GM23338 (cell line): ENCODE measurements at regions not wholly inside any gene's neighbourhood (a gene's known extent, or its start where the extent isn't known, plus 50 kb on each side); places are given as distances from the start of the nearest gene placed in this dataset.

ENCODE experiments used
- ATAC-seq: fragments of 200-7000 bp; cut with Tn5 transposase; 3 replicates; pipeline ENCODE4 v1.9.1; 2020
- DNase-seq: peaks from one replicate; pipeline ENCODE4 v3.0.0-alpha.2; 2015; ENCODE audit warnings: low spot score
- H2AFZ ChIP-seq: fragments of 200-600 bp; sonication (generic); 2 replicates; pipeline ENCODE4 v1.8.0; 2016; ENCODE audit warnings: antibody characterized with exemption, mild to moderate bottlenecking, moderate library complexity
- H3F3A ChIP-seq: fragments of 200-600 bp; sonication (generic); replicated peaks from 2 replicates; pipeline ENCODE4 v1.8.0; 2017; ENCODE audit warnings: antibody characterized with exemption, mixed run types, low read depth
- H3K27ac ChIP-seq: fragments of 200-600 bp; sonication (generic); 2 replicates; pipeline ENCODE4 v1.6.1; 2016; ENCODE audit warnings: low read depth
- H3K27me3 ChIP-seq: fragments of 200-600 bp; sonication (generic); 2 replicates; pipeline ENCODE4 v1.8.0; 2016; ENCODE audit warnings: mild to moderate bottlenecking, mixed run types, moderate library complexity; ENCODE audit not compliant: insufficient read depth
- H3K36me3 ChIP-seq: fragments of 200-600 bp; sonication (generic); 2 replicates; pipeline ENCODE4 v1.8.0; 2016; ENCODE audit warnings: mild to moderate bottlenecking; ENCODE audit not compliant: insufficient read depth
- H3K4me1 ChIP-seq: fragments of 200-600 bp; sonication (generic); 2 replicates; pipeline ENCODE4 v1.8.0; 2016; ENCODE audit warnings: mild to moderate bottlenecking, moderate library complexity; ENCODE audit not compliant: insufficient read depth
- H3K4me2 ChIP-seq: fragments of 200-600 bp; sonication (generic); 2 replicates; pipeline ENCODE4 v1.7.1; 2017; ENCODE audit warnings: mixed run types
- H3K4me3 ChIP-seq: fragments of 200-600 bp; sonication (generic); 2 replicates; pipeline ENCODE4 v1.6.1; 2016; ENCODE audit warnings: mixed run types
- H3K79me2 ChIP-seq: fragments of 200-600 bp; sonication (generic); replicated peaks from 2 replicates; pipeline ENCODE4 v1.8.0; 2017; ENCODE audit warnings: mild to moderate bottlenecking; ENCODE audit not compliant: insufficient read depth
- H3K9me2 ChIP-seq: fragments of 200-600 bp; sonication (generic); 2 replicates; pipeline ENCODE4 v1.8.0; 2017; ENCODE audit not compliant: insufficient read depth
- H4K20me1 ChIP-seq: fragments of 200-600 bp; sonication (generic); replicated peaks from 2 replicates; pipeline ENCODE4 v1.8.0; 2017; ENCODE audit warnings: mild to moderate bottlenecking; ENCODE audit not compliant: insufficient read depth
- H3K27ac Mint-ChIP-seq: 2 replicates; pipeline ENCODE4 v1.8.0; 2020; ENCODE audit warnings: inconsistent platforms, mild to moderate bottlenecking, moderate library complexity, mixed read lengths
- H3K27me3 Mint-ChIP-seq: 3 replicates; pipeline ENCODE4 v1.8.0; 2022; ENCODE audit warnings: low read depth, mild to moderate bottlenecking, moderate library complexity, mixed read lengths, inconsistent platforms; ENCODE audit not compliant: insufficient read depth, poor library complexity
- H3K36me3 Mint-ChIP-seq: 3 replicates; pipeline ENCODE4 v1.8.0; 2021; ENCODE audit warnings: low read depth, mild to moderate bottlenecking, inconsistent platforms, moderate library complexity, mixed read lengths
- H3K4me1 Mint-ChIP-seq: 3 replicates; pipeline ENCODE4 v1.8.0; 2020; ENCODE audit warnings: mild to moderate bottlenecking, inconsistent platforms, mixed read lengths
- H3K4me3 Mint-ChIP-seq: 3 replicates; pipeline ENCODE4 v1.8.0; 2021; ENCODE audit warnings: moderate library complexity, mild to moderate bottlenecking, inconsistent platforms, mixed read lengths
- H3K9me3 Mint-ChIP-seq: 3 replicates; pipeline ENCODE4 v1.8.0; 2020; ENCODE audit warnings: moderate library complexity, mild to moderate bottlenecking, inconsistent platforms, mixed read lengths
- CREB1 ChIP-seq: fragments of 250-450 bp; sonication (Bioruptor Pico); IDR thresholded peaks from 2 replicates; pipeline ENCODE4 v1.5.0; 2020; ENCODE audit warnings: low read depth, mild to moderate bottlenecking, moderate library complexity
- EZH2 ChIP-seq: fragments of 200-600 bp; sonication (generic); IDR thresholded peaks from one replicate; pipeline ENCODE4 v1.8.0; 2017; ENCODE audit warnings: antibody characterized with exemption, mild to moderate bottlenecking, low read depth; ENCODE audit not compliant: unreplicated experiment
- EZH2phosphoT487 ChIP-seq: fragments of 200-600 bp; sonication (generic); IDR thresholded peaks from one replicate; pipeline ENCODE4 v1.8.1; 2018; ENCODE audit warnings: antibody characterized with exemption; ENCODE audit not compliant: unreplicated experiment
- JUNB ChIP-seq: IDR thresholded peaks from one replicate; pipeline ENCODE4 v1.6.1; 2016; ENCODE audit warnings: antibody characterized with exemption; ENCODE audit not compliant: unreplicated experiment
- NANOG ChIP-seq: IDR thresholded peaks from 2 replicates; pipeline ENCODE4 v1.6.1; 2016; ENCODE audit warnings: antibody characterized with exemption, borderline replicate concordance
- POLR2AphosphoS5 ChIP-seq: IDR thresholded peaks from 2 replicates; pipeline ENCODE4 v1.6.1; 2016; ENCODE audit warnings: antibody characterized with exemption, low read depth
- STAT1 ChIP-seq: IDR thresholded peaks from one replicate; pipeline ENCODE4 v1.6.1; 2016; ENCODE audit warnings: antibody characterized with exemption; ENCODE audit not compliant: unreplicated experiment
- ZNF114 ChIP-seq: fragments of 250-450 bp; sonication (Bioruptor Pico); IDR thresholded peaks from 2 replicates; pipeline ENCODE4 v1.5.0; 2020; ENCODE audit warnings: mild to moderate bottlenecking, moderate library complexity
- ZNF331 ChIP-seq: fragments of 250-450 bp; sonication (Bioruptor Pico); IDR thresholded peaks from 2 replicates; pipeline ENCODE4 v1.5.0; 2020; ENCODE audit warnings: low read depth, mild to moderate bottlenecking, moderate library complexity
- TF ChIP-seq, protein P1 (sequence below): IDR thresholded peaks from 2 replicates; pipeline ENCODE4 v1.6.1; 2016; ENCODE audit warnings: antibody characterized with exemption
- TF ChIP-seq, protein P2 (sequence below), 2 experiments: fragments of 200-600 bp in 1 of 2; sonication (generic) in 1 of 2; conservative IDR thresholded peaks; 2 replicates each; pipeline versions ENCODE4 v1.5.1 to v1.6.1; 2016 to 2017; ENCODE audit warnings: antibody characterized with exemption in 2 of 2, low read depth in 2 of 2, mild to moderate bottlenecking in 2 of 2, moderate library complexity in 1 of 2
- TF ChIP-seq, protein P3 (sequence below): IDR thresholded peaks from one replicate; pipeline ENCODE4 v1.6.1; 2018; ENCODE audit warnings: antibody characterized with exemption; ENCODE audit not compliant: unreplicated experiment
- TF ChIP-seq, protein P4 (sequence below): fragments of 250-450 bp; sonication (Bioruptor Pico); IDR thresholded peaks from 2 replicates; pipeline ENCODE4 v1.5.0; 2020; ENCODE audit warnings: mild to moderate bottlenecking, moderate library complexity

DNA sequence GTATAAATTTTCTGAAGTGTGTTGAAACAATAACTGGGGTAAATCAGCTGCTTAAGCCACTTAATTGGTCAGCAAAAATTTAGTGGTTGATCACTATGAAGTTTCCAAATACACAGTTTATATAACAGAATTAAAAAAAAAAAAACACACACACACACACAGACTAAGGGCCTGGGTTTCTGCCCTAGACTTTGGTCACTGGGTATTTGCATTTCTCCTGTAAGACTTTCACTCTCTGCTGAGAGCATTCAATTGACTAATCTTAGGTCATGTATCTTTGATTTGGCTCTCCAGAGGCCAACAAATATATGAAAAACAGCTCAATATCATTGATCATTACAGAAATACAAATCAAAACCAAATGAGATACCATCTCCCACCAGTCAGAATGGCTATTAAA is 214.3 kb downstream of the KCNA4 start:
- H3K27me3 ChIP-seq = no peaks in the 10 kb centered on the region
- no peak overlapping the region for H3K4me3 ChIP-seq
- no peak overlapping the region for H3K27ac ChIP-seq
- Mint-ChIP-seq H3K27ac (no peak overlapping the region), H3K4me3 (no peak overlapping the region), H3K27me3 (peaks cover 1% of the 10 kb centered on the region), H3K36me3 (no peaks in the 10 kb centered on the region), H3K9me3 (peaks cover 4% of the 10 kb centered on the region; the same call in 1 of the 3 replicates), H3K4me1 (no peaks in the 10 kb centered on the region)
- ATAC-seq (no peak), DNase-seq (no peak)
- TF ChIP-seq ZNF114 (no peak), JUNB (no peak), POLR2AphosphoS5 (no peak), EZH2phosphoT487 (no peak), EZH2 (no peak), ZNF331 (CRISPR knock-in tag) (no peak), NANOG (no peak), STAT1 (no peak), CREB1 (CRISPR knock-in tag) (no peak)
- TF ChIP-seq, protein P1, sequence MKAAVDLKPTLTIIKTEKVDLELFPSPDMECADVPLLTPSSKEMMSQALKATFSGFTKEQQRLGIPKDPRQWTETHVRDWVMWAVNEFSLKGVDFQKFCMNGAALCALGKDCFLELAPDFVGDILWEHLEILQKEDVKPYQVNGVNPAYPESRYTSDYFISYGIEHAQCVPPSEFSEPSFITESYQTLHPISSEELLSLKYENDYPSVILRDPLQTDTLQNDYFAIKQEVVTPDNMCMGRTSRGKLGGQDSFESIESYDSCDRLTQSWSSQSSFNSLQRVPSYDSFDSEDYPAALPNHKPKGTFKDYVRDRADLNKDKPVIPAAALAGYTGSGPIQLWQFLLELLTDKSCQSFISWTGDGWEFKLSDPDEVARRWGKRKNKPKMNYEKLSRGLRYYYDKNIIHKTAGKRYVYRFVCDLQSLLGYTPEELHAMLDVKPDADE = no peak
- TF ChIP-seq, protein P2, sequence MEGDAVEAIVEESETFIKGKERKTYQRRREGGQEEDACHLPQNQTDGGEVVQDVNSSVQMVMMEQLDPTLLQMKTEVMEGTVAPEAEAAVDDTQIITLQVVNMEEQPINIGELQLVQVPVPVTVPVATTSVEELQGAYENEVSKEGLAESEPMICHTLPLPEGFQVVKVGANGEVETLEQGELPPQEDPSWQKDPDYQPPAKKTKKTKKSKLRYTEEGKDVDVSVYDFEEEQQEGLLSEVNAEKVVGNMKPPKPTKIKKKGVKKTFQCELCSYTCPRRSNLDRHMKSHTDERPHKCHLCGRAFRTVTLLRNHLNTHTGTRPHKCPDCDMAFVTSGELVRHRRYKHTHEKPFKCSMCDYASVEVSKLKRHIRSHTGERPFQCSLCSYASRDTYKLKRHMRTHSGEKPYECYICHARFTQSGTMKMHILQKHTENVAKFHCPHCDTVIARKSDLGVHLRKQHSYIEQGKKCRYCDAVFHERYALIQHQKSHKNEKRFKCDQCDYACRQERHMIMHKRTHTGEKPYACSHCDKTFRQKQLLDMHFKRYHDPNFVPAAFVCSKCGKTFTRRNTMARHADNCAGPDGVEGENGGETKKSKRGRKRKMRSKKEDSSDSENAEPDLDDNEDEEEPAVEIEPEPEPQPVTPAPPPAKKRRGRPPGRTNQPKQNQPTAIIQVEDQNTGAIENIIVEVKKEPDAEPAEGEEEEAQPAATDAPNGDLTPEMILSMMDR (conservative IDR thresholded peaks at IDR 0.05; ENCODE audit: low read depth in 2 of 2) = no peak
- TF ChIP-seq, protein P3, sequence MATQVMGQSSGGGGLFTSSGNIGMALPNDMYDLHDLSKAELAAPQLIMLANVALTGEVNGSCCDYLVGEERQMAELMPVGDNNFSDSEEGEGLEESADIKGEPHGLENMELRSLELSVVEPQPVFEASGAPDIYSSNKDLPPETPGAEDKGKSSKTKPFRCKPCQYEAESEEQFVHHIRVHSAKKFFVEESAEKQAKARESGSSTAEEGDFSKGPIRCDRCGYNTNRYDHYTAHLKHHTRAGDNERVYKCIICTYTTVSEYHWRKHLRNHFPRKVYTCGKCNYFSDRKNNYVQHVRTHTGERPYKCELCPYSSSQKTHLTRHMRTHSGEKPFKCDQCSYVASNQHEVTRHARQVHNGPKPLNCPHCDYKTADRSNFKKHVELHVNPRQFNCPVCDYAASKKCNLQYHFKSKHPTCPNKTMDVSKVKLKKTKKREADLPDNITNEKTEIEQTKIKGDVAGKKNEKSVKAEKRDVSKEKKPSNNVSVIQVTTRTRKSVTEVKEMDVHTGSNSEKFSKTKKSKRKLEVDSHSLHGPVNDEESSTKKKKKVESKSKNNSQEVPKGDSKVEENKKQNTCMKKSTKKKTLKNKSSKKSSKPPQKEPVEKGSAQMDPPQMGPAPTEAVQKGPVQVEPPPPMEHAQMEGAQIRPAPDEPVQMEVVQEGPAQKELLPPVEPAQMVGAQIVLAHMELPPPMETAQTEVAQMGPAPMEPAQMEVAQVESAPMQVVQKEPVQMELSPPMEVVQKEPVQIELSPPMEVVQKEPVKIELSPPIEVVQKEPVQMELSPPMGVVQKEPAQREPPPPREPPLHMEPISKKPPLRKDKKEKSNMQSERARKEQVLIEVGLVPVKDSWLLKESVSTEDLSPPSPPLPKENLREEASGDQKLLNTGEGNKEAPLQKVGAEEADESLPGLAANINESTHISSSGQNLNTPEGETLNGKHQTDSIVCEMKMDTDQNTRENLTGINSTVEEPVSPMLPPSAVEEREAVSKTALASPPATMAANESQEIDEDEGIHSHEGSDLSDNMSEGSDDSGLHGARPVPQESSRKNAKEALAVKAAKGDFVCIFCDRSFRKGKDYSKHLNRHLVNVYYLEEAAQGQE = no peak
- TF ChIP-seq, protein P4, sequence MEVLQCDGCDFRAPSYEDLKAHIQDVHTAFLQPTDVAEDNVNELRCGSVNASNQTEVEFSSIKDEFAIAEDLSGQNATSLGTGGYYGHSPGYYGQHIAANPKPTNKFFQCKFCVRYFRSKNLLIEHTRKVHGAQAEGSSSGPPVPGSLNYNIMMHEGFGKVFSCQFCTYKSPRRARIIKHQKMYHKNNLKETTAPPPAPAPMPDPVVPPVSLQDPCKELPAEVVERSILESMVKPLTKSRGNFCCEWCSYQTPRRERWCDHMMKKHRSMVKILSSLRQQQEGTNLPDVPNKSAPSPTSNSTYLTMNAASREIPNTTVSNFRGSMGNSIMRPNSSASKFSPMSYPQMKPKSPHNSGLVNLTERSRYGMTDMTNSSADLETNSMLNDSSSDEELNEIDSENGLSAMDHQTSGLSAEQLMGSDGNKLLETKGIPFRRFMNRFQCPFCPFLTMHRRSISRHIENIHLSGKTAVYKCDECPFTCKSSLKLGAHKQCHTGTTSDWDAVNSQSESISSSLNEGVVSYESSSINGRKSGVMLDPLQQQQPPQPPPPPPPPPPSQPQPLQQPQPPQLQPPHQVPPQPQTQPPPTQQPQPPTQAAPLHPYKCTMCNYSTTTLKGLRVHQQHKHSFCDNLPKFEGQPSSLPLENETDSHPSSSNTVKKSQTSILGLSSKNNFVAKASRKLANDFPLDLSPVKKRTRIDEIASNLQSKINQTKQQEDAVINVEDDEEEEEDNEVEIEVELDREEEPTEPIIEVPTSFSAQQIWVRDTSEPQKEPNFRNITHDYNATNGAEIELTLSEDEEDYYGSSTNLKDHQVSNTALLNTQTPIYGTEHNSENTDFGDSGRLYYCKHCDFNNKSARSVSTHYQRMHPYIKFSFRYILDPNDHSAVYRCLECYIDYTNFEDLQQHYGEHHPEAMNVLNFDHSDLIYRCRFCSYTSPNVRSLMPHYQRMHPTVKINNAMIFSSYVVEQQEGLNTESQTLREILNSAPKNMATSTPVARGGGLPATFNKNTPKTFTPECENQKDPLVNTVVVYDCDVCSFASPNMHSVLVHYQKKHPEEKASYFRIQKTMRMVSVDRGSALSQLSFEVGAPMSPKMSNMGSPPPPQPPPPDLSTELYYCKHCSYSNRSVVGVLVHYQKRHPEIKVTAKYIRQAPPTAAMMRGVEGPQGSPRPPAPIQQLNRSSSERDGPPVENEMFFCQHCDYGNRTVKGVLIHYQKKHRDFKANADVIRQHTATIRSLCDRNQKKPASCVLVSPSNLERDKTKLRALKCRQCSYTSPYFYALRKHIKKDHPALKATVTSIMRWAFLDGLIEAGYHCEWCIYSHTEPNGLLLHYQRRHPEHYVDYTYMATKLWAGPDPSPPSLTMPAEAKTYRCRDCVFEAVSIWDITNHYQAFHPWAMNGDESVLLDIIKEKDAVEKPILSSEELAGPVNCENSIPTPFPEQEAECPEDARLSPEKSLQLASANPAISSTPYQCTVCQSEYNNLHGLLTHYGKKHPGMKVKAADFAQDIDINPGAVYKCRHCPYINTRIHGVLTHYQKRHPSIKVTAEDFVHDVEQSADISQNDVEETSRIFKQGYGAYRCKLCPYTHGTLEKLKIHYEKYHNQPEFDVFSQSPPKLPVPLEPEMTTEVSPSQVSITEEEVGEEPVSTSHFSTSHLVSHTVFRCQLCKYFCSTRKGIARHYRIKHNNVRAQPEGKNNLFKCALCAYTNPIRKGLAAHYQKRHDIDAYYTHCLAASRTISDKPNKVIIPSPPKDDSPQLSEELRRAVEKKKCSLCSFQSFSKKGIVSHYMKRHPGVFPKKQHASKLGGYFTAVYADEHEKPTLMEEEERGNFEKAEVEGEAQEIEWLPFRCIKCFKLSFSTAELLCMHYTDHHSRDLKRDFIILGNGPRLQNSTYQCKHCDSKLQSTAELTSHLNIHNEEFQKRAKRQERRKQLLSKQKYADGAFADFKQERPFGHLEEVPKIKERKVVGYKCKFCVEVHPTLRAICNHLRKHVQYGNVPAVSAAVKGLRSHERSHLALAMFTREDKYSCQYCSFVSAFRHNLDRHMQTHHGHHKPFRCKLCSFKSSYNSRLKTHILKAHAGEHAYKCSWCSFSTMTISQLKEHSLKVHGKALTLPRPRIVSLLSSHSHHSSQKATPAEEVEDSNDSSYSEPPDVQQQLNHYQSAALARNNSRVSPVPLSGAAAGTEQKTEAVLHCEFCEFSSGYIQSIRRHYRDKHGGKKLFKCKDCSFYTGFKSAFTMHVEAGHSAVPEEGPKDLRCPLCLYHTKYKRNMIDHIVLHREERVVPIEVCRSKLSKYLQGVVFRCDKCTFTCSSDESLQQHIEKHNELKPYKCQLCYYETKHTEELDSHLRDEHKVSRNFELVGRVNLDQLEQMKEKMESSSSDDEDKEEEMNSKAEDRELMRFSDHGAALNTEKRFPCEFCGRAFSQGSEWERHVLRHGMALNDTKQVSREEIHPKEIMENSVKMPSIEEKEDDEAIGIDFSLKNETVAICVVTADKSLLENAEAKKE = no peak
- no peak overlapping the region for H2AFZ ChIP-seq
- no peaks in the 10 kb centered on the region for H3K36me3 ChIP-seq
- H3F3A ChIP-seq = no peaks in the 10 kb centered on the region
- H3K9me2 ChIP-seq = no peaks in the 10 kb centered on the region
- no peaks in the 10 kb centered on the region for H4K20me1 ChIP-seq
- no peaks in the 10 kb centered on the region for H3K4me1 ChIP-seq
- H3K79me2 ChIP-seq = no peaks in the 10 kb centered on the region
- no peak overlapping the region for H3K4me2 ChIP-seq
